GM21381 (cell line): ENCODE measurements at regions not wholly inside any gene's neighbourhood (a gene's known extent, or its start where the extent isn't known, plus 50 kb on each side); places are given as distances from the start of the nearest gene placed in this dataset.
"Not testable (repeated sequence)": the region's sequence is repeated elsewhere in the genome, so short reads cannot be mapped to it uniquely, and the experiment has no call there.

Experiments
- ATAC-seq: cut with Tn5 transposase; IDR thresholded peaks from one replicate; pipeline ENCODE4 v1.9.1; 2021; ENCODE audit warnings: mild to moderate bottlenecking, moderate library complexity; ENCODE audit not compliant: unreplicated experiment

- no peak for ATAC-seq
These were observed 298.5 kb upstream of the KDM5D start for GRCh38 chrY:20042993-20043392.

DNA sequence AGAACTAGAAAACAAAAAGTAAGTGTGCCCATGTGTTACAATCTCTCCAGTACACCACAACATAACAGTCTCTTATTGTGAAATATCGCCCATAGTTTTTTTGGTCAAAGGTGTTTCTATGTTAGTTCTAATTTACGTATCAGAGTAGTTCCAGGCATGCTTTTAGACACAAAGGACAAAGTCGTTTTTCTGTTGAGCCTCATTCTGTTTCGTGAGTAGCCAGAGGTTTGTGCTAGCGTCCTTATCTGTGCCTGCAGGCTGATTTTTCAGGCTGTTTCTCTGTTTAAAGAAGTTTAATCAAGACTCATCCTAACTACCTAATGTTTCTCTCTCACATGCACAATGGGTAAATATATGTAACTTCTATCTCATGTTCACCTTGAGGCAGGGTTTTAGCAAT lies 281.1 kb upstream of the KDM5D start:
- no peak for ATAC-seq

DNA sequence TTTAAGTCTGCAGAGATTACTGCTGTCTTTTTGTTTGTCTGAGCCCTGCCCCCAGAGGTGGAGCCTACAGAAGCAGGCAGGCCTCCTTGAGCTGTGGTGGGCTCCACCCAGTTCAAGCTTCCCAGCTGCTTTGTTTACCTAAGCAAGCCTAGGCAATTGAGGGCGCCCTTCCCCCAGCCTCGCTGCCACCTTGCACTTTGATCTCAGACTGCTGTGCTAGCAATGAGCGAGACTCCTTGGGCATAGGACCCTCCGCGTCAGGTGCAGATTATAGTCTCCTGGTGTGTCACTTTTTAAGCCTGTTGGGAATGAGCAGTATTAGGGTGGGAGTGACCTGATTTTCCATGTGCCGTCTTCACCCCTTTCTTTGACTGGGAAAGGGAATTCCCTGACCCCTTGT lies 248.9 kb upstream of the KDM5D start:
- not testable (repeated sequence) for ATAC-seq

- ATAC-seq: no peak
These were observed 228.5 kb upstream of the KDM5D start for GRCh38 chrY:19973012-19973411.

GRCh38 chrY:19947702-19948101 lies 203.2 kb upstream of the KDM5D start:
- ATAC-seq: no peak

- ATAC-seq: no peak
These were observed 154.5 kb upstream of the KDM5D start for GRCh38 chrY:19899011-19899410.

DNA sequence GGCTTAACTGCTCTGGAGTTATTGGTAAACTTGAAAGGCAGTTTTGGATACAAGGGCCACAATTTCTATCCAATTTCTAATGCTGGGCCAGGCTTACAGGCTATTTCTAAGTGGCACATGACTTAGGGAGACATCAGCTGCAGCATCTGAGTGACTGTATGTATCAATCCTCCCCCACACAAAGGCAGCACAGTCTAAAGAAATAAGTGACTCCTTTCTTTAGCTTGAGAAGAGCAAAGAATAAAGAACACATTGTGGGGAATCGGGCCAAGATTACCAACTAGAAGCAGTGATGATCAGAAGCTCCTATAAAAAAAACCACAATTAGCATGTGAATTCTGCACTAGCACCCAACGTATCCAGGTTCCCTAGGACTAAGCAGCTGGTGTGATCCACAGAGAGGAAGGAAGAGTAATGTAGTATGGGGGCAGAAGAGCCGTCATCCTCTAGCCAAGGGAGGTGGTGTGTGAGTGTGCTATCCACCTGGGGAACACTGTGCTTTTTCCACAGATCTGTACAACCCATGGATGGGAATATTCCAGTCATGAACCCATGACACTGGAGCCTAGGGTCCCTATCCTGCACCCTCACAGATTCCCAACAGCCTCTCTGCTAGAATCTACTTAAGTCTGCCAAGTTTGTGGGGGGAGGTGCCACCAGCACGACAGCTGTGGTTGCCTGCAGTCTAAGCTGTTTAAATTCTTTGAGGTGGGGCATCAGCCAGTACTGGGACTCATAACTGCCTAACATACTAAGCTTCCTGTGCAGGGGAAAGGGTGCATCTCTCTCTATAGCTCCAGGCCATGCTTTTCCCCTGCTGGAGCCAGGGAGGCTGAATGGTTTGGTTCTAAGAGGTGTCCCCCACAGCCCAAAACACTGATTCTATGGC lies 147.8 kb upstream of the KDM5D start:
- no peak for ATAC-seq

DNA sequence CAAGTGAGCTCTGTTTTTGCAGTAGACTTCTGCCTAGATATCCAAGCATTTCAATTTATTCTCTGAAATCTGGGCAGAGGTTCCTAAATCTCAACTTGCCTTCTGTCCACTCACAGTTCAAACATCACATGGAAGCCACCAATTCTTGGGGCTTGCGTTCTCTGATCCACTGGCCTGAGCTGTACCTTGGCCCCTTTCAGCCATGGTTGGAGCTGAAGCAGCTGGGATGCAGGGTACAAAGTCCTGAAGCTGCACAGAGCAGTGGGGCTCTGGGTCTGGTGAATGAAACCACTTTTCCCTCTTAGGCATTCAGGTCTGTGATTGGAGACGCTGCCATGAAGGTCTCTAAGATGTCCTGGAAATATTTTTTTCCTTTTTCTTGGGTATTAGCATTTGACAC lies 137.6 kb upstream of the KDM5D start:
- no peak for ATAC-seq

- peak; percentile 22 for ATAC-seq
These were observed 125.2 kb upstream of the KDM5D start for GRCh38 chrY:19869715-19870114.

- ATAC-seq: peak; percentile 51
These were observed 124.8 kb upstream of the KDM5D start for GRCh38 chrY:19869281-19869680.

GRCh38 chrY:19868647-19869046 lies 124.1 kb upstream of the KDM5D start:
- ATAC-seq: no peak

- ATAC-seq: no peak
These were observed 112.1 kb upstream of the KDM5D start for GRCh38 chrY:19856474-19857135.

DNA sequence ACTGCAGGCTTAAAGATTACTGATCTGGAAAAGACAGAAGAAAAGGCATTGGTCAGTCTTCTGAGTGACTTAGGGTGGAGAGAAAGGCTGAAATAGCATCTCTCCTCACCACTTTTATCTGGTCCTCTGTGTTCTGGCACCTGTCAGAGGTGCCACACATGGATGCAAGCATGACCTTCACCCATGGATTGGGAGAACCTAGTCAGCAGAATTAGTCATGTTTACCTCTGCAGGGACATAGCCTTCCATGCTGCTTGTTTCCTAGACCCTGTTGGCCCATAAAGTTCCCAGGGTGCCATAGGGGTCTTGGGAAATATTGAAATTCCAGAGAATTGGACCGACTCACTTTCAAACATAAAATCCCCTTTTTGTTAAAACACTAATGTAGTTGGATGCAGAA lies 98.4 kb upstream of the KDM5D start:
- no peak for ATAC-seq

DNA sequence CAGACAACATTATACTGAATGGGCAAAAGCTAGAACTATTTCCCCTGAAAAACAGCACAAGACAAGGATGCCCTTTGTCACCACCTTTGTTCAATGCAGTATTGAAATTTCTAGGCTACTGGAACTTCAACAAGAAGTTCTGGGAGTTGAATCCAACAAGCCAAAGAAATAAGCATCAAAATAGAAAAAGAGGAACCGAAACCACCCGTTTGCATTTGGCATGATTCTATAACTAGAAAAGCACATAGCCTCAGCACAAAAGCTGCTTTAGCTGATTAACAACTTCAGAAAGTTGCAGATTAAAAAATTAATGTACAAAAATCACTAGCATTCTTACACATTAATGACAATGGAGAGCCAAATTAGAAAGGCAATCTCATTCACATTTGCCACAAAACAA lies 79.6 kb upstream of the KDM5D start:
- no peak for ATAC-seq

- no peak for ATAC-seq
These were observed 74.0 kb upstream of the KDM5D start for GRCh38 chrY:19818546-19818945.

DNA sequence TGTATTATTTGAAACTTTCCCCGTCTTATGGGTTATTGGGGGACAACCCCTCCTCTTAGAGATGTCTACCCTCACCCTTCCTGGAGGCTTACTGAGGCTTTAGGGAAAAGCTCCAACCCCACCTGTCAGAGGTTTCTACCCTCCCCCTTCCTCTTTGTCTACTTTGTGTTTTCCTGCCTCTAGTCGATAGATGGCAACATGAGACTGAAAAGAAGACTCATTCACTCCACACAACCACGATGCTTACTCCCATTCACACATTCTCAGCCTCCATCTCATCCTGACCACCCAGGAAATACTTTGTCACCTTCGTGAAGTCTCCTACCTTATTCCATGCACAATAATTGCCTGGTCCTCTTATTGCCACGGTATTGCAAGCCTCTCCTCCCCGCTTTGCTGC lies 72.4 kb upstream of the KDM5D start:
- ATAC-seq: no peak

- peak; percentile 63 for ATAC-seq
These were observed 71.7 kb upstream of the KDM5D start for GRCh38 chrY:19816053-19816823.
